ENCODE measurements at regions not wholly inside any gene's neighbourhood (a gene's known extent, or its start where the extent isn't known, plus 50 kb on each side); places are given as distances from the start of the nearest gene placed in this dataset.

DNA sequence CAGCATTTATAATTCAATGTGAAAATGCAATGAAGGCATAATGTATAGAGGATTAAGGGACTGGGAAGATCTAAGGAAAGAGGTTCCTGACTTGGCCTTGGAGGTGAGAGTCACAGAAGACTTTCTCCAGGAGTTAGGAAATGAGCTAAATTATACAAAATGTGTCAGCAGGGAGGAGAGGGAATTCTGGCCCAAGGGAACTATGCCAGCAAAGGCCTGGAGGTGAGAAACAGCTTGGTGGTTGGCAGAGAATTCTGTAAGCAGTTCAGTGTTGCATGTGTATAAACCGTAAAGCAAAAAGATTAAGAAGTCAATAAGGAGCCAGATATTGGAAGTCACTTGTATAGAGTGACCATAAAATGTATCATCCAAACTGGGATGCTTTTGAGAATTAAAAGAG is 142.2 kb upstream of the SESN3 start:
- Histone ChIP-seq H3K27me3 (ENCODE audit: control insufficient read depth in 1 of 2, insufficient read depth in 2 of 2, low read length in 2 of 2) (no peaks in the 10 kb centered on the region), H3K9me3 (ENCODE audit: low read length) (no peaks in the 10 kb centered on the region), H3K4me3 (ENCODE audit: low read depth in 1 of 2, low read length in 2 of 2) (no peak overlapping the region), H3K36me3 (ENCODE audit: insufficient read depth, low read length) (no peaks in the 10 kb centered on the region), H3K4me1 (ENCODE audit: insufficient read depth, low read length) (no peaks in the 10 kb centered on the region), H3K27ac (ENCODE audit: low read depth, low read length) (no peak overlapping the region), H3K9ac (ENCODE audit: low read length) (no peak overlapping the region)

DNA sequence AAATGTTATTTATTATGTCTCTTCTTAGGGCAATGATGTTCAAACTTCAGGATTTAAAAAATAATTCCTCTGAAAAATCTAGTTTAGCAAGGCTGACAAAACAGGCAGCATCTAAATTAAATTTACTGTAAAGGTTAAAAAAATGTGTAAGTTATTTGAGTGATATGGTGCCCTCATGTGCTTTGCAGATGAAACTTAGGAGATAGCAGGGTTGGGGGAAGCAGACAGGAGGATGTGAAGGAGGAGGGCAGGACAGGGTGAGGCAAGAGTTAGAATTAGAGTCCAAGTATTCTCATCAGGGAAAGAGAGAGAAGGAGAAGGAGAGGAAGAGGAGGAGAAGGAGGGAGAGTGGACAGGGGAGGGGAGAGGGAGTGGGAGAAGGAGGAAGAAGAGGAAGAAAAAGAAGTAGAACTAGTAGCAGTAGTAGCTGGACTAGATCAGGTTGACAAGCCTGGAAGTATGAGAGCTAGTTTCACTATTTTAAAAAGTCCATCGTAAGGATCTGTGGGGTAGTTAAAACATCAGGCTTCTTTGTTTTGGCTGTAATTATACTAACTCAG is 141.2 kb upstream of the SESN3 start:
- Histone ChIP-seq H3K36me3 (ENCODE audit: insufficient read depth, low read length) (no peaks in the 10 kb centered on the region), H3K4me3 (ENCODE audit: low read depth in 1 of 2, low read length in 2 of 2) (no peak overlapping the region), H3K9me3 (ENCODE audit: low read length) (no peaks in the 10 kb centered on the region), H3K27ac (ENCODE audit: low read depth, low read length) (no peak overlapping the region), H3K4me1 (ENCODE audit: insufficient read depth, low read length) (no peaks in the 10 kb centered on the region), H3K9ac (ENCODE audit: low read length) (no peak overlapping the region), H3K27me3 (ENCODE audit: control insufficient read depth in 1 of 2, insufficient read depth in 2 of 2, low read length in 2 of 2) (no peaks in the 10 kb centered on the region)

DNA sequence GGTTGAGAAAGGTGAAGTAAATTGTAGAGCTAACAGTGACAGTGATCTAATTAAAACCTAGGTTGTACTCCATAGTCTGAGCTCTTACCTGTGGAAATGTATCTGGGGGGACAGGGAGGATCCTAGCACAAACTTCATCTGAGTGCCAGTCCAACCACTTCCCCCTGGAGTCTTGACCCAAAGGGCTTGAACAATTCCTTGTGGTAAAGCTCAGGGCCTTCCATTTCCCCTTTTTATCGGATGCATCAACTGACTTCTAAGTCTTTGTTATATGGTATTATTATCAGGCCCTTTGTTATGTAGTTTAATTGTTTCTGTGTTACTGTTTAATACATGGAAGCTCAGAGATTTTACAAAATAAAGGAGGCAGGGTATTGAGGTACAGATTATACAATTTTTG is 140.2 kb upstream of the SESN3 start:
- Histone ChIP-seq H3K9me3 (ENCODE audit: low read length) (no peaks in the 10 kb centered on the region), H3K4me1 (ENCODE audit: insufficient read depth, low read length) (no peaks in the 10 kb centered on the region), H3K27ac (ENCODE audit: low read depth, low read length) (no peak overlapping the region), H3K9ac (ENCODE audit: low read length) (no peak overlapping the region), H3K27me3 (ENCODE audit: control insufficient read depth in 1 of 2, insufficient read depth in 2 of 2, low read length in 2 of 2) (no peaks in the 10 kb centered on the region), H3K36me3 (ENCODE audit: insufficient read depth, low read length) (no peaks in the 10 kb centered on the region), H3K4me3 (ENCODE audit: low read depth in 1 of 2, low read length in 2 of 2) (no peak overlapping the region)

DNA sequence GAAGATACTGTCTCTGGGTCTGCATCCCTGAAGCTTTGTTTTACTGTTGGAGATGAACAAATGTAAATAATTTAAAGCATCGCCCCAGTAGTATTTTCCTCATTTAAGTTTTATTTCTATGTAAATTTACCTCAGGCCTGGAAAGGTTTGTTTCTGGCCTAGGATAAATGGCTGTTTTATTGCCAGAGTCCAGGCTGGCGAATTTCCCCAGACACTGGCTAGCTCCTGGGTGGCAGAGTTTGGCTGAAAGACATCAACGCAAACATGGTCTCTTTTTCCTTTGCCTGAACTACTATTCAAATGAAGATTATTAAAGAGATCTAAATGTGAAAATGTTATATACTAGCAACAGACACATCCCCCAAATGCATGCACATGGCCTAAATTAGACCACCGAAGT is 136.7 kb upstream of the SESN3 start:
- no peak overlapping the region for H3K27ac ChIP-seq (ENCODE audit: low read depth, low read length)
- H3K9ac ChIP-seq (ENCODE audit: low read length): no peak overlapping the region
- no peak overlapping the region for H3K4me3 ChIP-seq (ENCODE audit: low read depth in 1 of 2, low read length in 2 of 2)
- H3K4me1 ChIP-seq (ENCODE audit: insufficient read depth, low read length): no peaks in the 10 kb centered on the region
- H3K9me3 ChIP-seq (ENCODE audit: low read length): no peaks in the 10 kb centered on the region
- H3K36me3 ChIP-seq (ENCODE audit: insufficient read depth, low read length): no peaks in the 10 kb centered on the region
- no peaks in the 10 kb centered on the region for H3K27me3 ChIP-seq (ENCODE audit: control insufficient read depth in 1 of 2, insufficient read depth in 2 of 2, low read length in 2 of 2)

DNA sequence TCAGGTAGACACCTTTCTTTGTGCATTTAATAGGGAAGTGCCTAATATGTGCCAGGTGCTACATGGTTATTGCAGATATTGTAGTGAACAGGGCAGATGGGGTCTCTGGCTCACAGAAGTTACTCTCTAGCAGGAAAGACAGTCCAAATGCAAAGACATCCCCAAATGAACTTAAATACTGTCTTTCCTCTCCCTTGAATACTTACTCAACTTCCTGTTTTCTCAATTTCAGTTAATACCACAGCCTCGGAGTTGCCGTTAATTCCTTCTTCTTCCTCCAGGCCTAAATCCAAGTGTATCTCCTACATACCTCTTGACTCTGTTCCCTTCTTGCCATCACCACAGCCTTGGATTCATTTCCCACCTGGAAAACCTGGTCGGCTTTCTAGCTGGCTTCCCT is 134.3 kb upstream of the SESN3 start:
- Histone ChIP-seq H3K9ac (ENCODE audit: low read length) (no peak overlapping the region), H3K27me3 (ENCODE audit: control insufficient read depth in 1 of 2, insufficient read depth in 2 of 2, low read length in 2 of 2) (no peaks in the 10 kb centered on the region), H3K27ac (ENCODE audit: low read depth, low read length) (no peak overlapping the region), H3K4me1 (ENCODE audit: insufficient read depth, low read length) (no peaks in the 10 kb centered on the region), H3K4me3 (ENCODE audit: low read depth in 1 of 2, low read length in 2 of 2) (no peak overlapping the region), H3K36me3 (ENCODE audit: insufficient read depth, low read length) (no peaks in the 10 kb centered on the region), H3K9me3 (ENCODE audit: low read length) (no peaks in the 10 kb centered on the region)

DNA sequence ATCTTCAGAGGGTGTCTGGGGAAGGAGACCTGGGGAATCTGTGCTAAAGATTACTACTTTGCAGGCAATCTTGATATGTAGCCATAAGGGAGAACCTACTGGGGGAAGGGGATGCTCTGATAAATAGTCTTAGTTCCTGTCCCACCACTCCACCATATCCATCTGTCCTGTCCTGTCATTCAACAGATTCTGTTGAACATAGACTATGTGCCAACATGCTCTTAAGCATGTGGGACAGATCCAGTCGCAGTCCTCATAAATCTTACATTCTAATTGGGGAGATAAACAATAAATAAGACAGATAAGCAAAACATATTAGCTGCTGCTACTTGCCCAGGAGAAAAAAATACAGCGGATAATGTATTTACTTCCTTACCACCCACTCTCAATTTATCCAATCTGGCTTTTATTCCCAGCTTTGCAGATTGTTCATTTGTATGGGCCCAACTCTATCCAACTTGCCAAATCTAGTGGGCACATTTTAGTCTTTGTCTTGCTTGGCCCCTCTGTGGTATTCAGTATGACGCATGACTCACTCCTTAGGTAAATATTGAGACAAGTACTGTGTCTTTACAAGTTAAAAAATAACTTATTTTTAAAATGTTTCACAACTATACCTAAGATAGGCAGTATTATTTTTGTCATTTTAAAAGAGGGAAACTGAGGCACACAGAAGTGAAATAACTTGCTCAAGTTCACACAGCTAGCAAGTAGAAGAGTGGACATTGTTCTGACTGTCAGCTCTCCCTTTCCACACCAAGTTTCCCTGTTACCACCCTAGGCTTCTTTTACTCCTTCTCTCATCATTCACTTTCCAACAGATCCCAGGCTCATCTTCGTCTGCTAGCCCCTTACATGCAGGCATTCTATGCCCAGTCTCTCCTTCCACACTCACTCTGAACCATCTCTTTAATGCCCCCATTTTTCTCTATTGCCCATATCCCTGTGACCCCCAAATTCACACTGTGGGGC is 133.6 kb upstream of the SESN3 start:
- Histone ChIP-seq H3K27ac (ENCODE audit: low read depth, low read length) (no peak overlapping the region), H3K9me3 (ENCODE audit: low read length) (no peaks in the 10 kb centered on the region), H3K36me3 (ENCODE audit: insufficient read depth, low read length) (no peaks in the 10 kb centered on the region), H3K9ac (ENCODE audit: low read length) (no peak overlapping the region), H3K4me1 (ENCODE audit: insufficient read depth, low read length) (no peaks in the 10 kb centered on the region), H3K4me3 (ENCODE audit: low read depth in 1 of 2, low read length in 2 of 2) (no peak overlapping the region), H3K27me3 (ENCODE audit: control insufficient read depth in 1 of 2, insufficient read depth in 2 of 2, low read length in 2 of 2) (no peaks in the 10 kb centered on the region)

DNA sequence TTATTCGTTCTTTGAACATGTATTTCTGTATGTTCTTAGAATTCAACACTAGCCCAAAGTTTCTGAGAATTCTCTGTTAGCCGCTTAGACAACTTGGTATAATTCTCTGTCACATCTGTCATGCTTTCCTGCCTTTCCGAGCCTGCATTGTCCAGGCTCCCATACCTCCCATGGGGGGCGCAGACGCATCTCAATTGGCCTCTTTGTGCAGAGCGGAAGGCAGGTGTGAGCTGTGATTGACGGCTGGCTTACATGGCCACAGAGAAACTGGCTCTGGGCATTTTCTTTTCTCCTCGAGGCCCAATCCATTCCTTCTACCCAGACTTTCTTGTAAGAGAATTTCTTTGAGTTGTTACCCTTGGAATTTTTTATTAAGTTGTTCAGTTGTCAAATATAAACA is 132.7 kb upstream of the SESN3 start:
- H3K27me3 ChIP-seq (ENCODE audit: control insufficient read depth in 1 of 2, insufficient read depth in 2 of 2, low read length in 2 of 2): no peaks in the 10 kb centered on the region
- H3K27ac ChIP-seq (ENCODE audit: low read depth, low read length): no peak overlapping the region
- no peak overlapping the region for H3K9ac ChIP-seq (ENCODE audit: low read length)
- no peaks in the 10 kb centered on the region for H3K36me3 ChIP-seq (ENCODE audit: insufficient read depth, low read length)
- no peaks in the 10 kb centered on the region for H3K9me3 ChIP-seq (ENCODE audit: low read length)
- H3K4me3 ChIP-seq (ENCODE audit: low read depth in 1 of 2, low read length in 2 of 2): no peak overlapping the region
- H3K4me1 ChIP-seq (ENCODE audit: insufficient read depth, low read length): no peaks in the 10 kb centered on the region

DNA sequence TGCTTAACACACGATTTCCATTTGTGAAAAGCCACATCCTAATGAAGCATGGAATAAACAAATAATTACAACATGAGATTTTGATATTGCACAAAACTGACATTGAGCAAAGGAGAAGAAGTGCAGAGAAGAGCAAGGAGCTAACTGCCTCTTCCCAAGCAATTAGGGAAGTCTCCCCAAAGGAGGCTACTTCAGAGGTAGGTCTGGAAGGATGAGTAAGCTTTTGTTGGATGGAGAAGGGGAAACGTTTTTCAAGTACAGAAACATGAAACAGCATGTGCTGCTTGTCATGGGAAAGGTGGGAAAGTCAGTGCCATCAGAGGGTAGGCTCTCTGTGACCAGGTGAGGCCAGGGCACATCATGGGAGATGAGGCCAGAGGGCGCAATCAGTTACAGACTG is 132.2 kb upstream of the SESN3 start:
- Histone ChIP-seq H3K27ac (ENCODE audit: low read depth, low read length) (no peak overlapping the region), H3K4me3 (ENCODE audit: low read depth in 1 of 2, low read length in 2 of 2) (no peak overlapping the region), H3K36me3 (ENCODE audit: insufficient read depth, low read length) (no peaks in the 10 kb centered on the region), H3K4me1 (ENCODE audit: insufficient read depth, low read length) (no peaks in the 10 kb centered on the region), H3K9ac (ENCODE audit: low read length) (no peak overlapping the region), H3K9me3 (ENCODE audit: low read length) (no peaks in the 10 kb centered on the region), H3K27me3 (ENCODE audit: control insufficient read depth in 1 of 2, insufficient read depth in 2 of 2, low read length in 2 of 2) (no peaks in the 10 kb centered on the region)

DNA sequence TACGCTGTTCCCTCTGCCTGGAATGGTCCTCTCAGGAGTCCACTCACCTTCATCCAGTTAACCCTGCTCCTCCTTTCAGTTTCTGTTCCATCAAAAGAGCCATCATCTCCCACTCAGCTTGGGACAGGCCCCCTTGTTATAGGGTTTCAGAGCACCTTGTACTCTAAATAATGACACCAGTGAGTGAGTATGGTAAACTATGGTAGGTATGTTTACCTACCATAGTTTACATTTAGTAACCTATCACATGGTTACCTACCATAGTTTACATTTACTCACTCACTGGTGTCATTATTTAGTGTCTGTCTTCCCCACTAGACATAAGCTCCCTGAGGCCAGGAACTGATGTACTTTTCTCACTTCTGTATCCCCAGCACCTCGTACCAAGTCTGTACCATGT is 130.2 kb upstream of the SESN3 start:
- no peak overlapping the region for H3K4me3 ChIP-seq (ENCODE audit: low read depth in 1 of 2, low read length in 2 of 2)
- no peaks in the 10 kb centered on the region for H3K4me1 ChIP-seq (ENCODE audit: insufficient read depth, low read length)
- H3K36me3 ChIP-seq (ENCODE audit: insufficient read depth, low read length): no peaks in the 10 kb centered on the region
- H3K9ac ChIP-seq (ENCODE audit: low read length): no peak overlapping the region
- no peak overlapping the region for H3K27ac ChIP-seq (ENCODE audit: low read depth, low read length)
- no peaks in the 10 kb centered on the region for H3K9me3 ChIP-seq (ENCODE audit: low read length)
- no peaks in the 10 kb centered on the region for H3K27me3 ChIP-seq (ENCODE audit: control insufficient read depth in 1 of 2, insufficient read depth in 2 of 2, low read length in 2 of 2)

DNA sequence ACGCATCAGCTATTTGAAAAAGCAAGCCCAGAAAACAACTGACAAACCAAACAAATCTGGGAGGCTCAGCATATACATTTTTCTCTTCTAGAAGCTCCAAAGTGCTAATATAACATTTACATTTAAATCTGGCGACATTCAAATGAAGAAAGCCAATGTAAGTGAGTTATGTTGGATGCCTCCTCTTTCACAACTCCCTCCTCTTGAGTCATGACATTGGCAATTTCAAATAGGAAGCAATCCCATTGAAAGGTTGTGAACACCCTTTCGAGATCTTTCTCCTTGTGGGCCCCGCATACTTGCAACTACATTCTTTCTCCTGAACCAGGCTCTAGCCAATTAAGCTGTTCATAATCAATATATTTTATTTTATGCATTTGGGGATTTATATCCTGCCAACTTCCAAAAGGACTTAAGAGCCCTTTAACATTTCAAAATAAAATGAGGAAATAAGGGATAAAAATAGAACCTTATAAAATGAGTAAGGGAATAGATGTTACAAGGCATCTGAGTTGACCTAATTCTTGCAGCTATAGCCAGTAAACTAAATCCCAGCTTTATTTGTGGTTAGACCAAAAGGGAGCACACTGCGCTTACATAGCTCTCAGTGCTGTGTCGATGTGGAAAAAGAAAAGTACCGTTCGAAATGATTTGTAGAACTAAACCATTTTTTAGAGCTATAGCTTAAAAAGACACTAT is 129.5 kb upstream of the SESN3 start:
- no peak overlapping the region for H3K9ac ChIP-seq (ENCODE audit: low read length)
- H3K9me3 ChIP-seq (ENCODE audit: low read length): no peaks in the 10 kb centered on the region
- H3K27me3 ChIP-seq (ENCODE audit: control insufficient read depth in 1 of 2, insufficient read depth in 2 of 2, low read length in 2 of 2): no peaks in the 10 kb centered on the region
- H3K4me3 ChIP-seq (ENCODE audit: low read depth in 1 of 2, low read length in 2 of 2): no peak overlapping the region
- no peaks in the 10 kb centered on the region for H3K36me3 ChIP-seq (ENCODE audit: insufficient read depth, low read length)
- H3K4me1 ChIP-seq (ENCODE audit: insufficient read depth, low read length): no peaks in the 10 kb centered on the region
- no peak overlapping the region for H3K27ac ChIP-seq (ENCODE audit: low read depth, low read length)

DNA sequence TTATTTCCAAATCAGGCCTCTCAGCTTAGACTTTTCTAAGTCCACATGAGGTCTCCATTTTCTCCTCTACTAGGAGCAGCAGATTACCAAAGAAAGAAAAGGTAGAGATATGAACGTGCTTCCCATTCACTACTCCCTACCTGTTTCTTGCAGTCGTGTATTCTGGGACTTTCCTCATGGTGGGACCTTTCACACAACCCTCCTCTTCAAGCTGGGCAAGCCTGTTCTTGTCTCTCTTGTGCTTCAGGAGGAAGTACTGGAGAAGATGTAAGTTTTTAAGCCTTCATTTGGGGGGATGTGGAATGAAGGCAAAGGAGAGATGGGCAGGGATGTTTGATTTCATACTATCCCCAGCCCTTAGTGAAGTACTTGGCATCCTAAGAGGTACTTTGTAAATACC is 128.8 kb upstream of the SESN3 start:
- Histone ChIP-seq H3K9ac (ENCODE audit: low read length) (no peak overlapping the region), H3K4me3 (ENCODE audit: low read depth in 1 of 2, low read length in 2 of 2) (no peak overlapping the region), H3K36me3 (ENCODE audit: insufficient read depth, low read length) (no peaks in the 10 kb centered on the region), H3K27me3 (ENCODE audit: control insufficient read depth in 1 of 2, insufficient read depth in 2 of 2, low read length in 2 of 2) (no peaks in the 10 kb centered on the region), H3K9me3 (ENCODE audit: low read length) (no peaks in the 10 kb centered on the region), H3K27ac (ENCODE audit: low read depth, low read length) (no peak overlapping the region), H3K4me1 (ENCODE audit: insufficient read depth, low read length) (no peaks in the 10 kb centered on the region)

All from muscle layer of colon (tissue), 2 donors.